K562 (cell line): ENCODE measurements at regions not wholly inside any gene's neighbourhood (a gene's known extent, or its start where the extent isn't known, plus 50 kb on each side); places are given as distances from the start of the nearest gene placed in this dataset.

Experiments used
- ATAC-seq: fragments of 200-7000 bp; cut with Tn5 transposase; 3 replicates; pipeline ENCODE4 v1.9.1; 2020; ENCODE audit warnings: moderate library complexity
- BruUV-seq: library from RNA; stranded (reverse); fragments of 400-500 nt; replicated peaks from 2 replicates; lab custom pipeline; 2021; lab: Mats Ljungman, UMichigan
- CTCF ChIA-PET: fragments of 300-600 bp; formaldehyde crosslinking; extraction: SDS; loops from one replicate; lab custom pipeline; 2021; ENCODE audit warnings: low intra/inter-chr PET ratio; lab: Yijun Ruan, JAX
- POLR2A ChIA-PET: fragments of 300-600, 350-650 bp; sonication (Branson Sonifier 250); formaldehyde crosslinking; extraction: SDS; loops from one replicate; lab custom pipeline; 2021; ENCODE audit warnings: antibody characterized with exemption, inconsistent platforms; lab: Yijun Ruan, JAX
- DNase-seq, 4 experiments: peaks; one replicate each; pipeline versions ENCODE4 v3.0.0 to v3.0.0-alpha.2; 2011 to 2018; ENCODE audit warnings: low spot score in 3 of 4, mixed read lengths in 3 of 4; ENCODE audit errors: extremely low read depth in 1 of 4
- FAIRE-seq: peaks from 2 replicates; lab custom pipeline; 2011; peaks lifted over from hg19 to GRCh38; lab: Jason Lieb, UNC
- H2AFZ ChIP-seq: 2 replicates; pipeline ENCODE4 v1.6.0; 2011; ENCODE audit warnings: low read depth, low read length, control low read depth, inconsistent platforms
- H3K27ac ChIP-seq: fragments of 200-600 bp; 3 replicates; pipeline ENCODE4 v1.8.0; 2011; ENCODE audit warnings: low read depth, mild to moderate bottlenecking, control low read depth, inconsistent platforms, low read length, moderate library complexity, mixed read lengths; ENCODE audit errors: extremely low read depth
- H3K27me3 ChIP-seq, 2 experiments: fragments of 300-600 bp in 1 of 2; 2 replicates in 1 of 2; 3 replicates in 1 of 2; pipeline versions ENCODE4 v1.6.0 to v1.8.0; 2011; ENCODE audit warnings: inconsistent platforms in 2 of 2, low read length in 2 of 2, mild to moderate bottlenecking in 1 of 2, mixed read lengths in 1 of 2, moderate library complexity in 1 of 2; ENCODE audit not compliant: control insufficient read depth in 2 of 2, insufficient read depth in 2 of 2
- H3K36me3 ChIP-seq: fragments of 300-600 bp; 3 replicates; pipeline ENCODE4 v1.8.0; 2011; ENCODE audit warnings: mild to moderate bottlenecking, low read length, inconsistent platforms; ENCODE audit not compliant: control insufficient read depth, insufficient read depth
- H3K4me1 ChIP-seq, 2 experiments: fragments of 200-600 bp in 1 of 2; replicated peaks in 1 of 2; 2 replicates in 1 of 2; 3 replicates in 1 of 2; pipeline versions ENCODE4 v1.5.1 to v1.8.0; 2011; ENCODE audit warnings: inconsistent platforms in 2 of 2, low read length in 2 of 2, mild to moderate bottlenecking in 1 of 2, mixed read lengths in 1 of 2, moderate library complexity in 1 of 2; ENCODE audit not compliant: control insufficient read depth in 2 of 2, insufficient read depth in 2 of 2
- H3K4me2 ChIP-seq: 2 replicates; pipeline ENCODE4 v1.6.1; 2011; ENCODE audit warnings: low read length, control low read depth, inconsistent platforms, mixed read lengths; ENCODE audit not compliant: insufficient read depth
- H3K4me3 ChIP-seq: fragments of 200-600 bp; sonication (generic), shearing (Covaris generic); 2 replicates; pipeline ENCODE4 v1.5.1; 2016; ENCODE audit warnings: control low read depth, inconsistent platforms
- H3K79me2 ChIP-seq: fragments of 200-600 bp; 3 replicates; pipeline ENCODE4 v1.8.0; 2011; ENCODE audit warnings: low read length, inconsistent platforms; ENCODE audit not compliant: control insufficient read depth, insufficient read depth
- H3K9ac ChIP-seq, 2 experiments: 2 replicates each; pipeline versions ENCODE4 v1.6.0 to v1.6.1; 2011; ENCODE audit warnings: low read depth in 2 of 2, low read length in 2 of 2, control low read depth in 1 of 2, inconsistent platforms in 1 of 2, mild to moderate bottlenecking in 1 of 2, mixed read lengths in 1 of 2; ENCODE audit not compliant: insufficient read depth in 1 of 2
- H3K9me1 ChIP-seq: one replicate; pipeline ENCODE4 v1.6.0; 2011; ENCODE audit warnings: inconsistent platforms, mild to moderate bottlenecking, low read length, moderate library complexity; ENCODE audit not compliant: control insufficient read depth, insufficient read depth
- H3K9me3 ChIP-seq: replicated peaks from 2 replicates; pipeline ENCODE4 v1.5.1; 2011; ENCODE audit warnings: low read depth, low read length, inconsistent platforms; ENCODE audit not compliant: control insufficient read depth, insufficient read depth
- H4K20me1 ChIP-seq: replicated peaks from 2 replicates; pipeline ENCODE4 v1.6.1; 2011; ENCODE audit warnings: low read length, inconsistent platforms, mixed read lengths; ENCODE audit not compliant: control insufficient read depth, insufficient read depth
- CBFA2T3 ChIP-seq: fragments of 450-650 bp; IDR thresholded peaks from 2 replicates; pipeline ENCODE4 v1.6.1; 2017
- CBX2 ChIP-seq: fragments of 200-600 bp; sonication (generic); IDR thresholded peaks from one replicate; pipeline ENCODE4 v1.6.1; 2012; ENCODE audit warnings: mild to moderate bottlenecking, low read length, inconsistent platforms; ENCODE audit not compliant: insufficient read depth, poor library complexity, severe bottlenecking
- HNRNPUL1 ChIP-seq: fragments of 200-400 bp; formaldehyde crosslinking; IDR thresholded peaks from 2 replicates; pipeline ENCODE4 v1.6.1; 2017; ENCODE audit warnings: low read length
- NONO ChIP-seq, 2 experiments: fragments of 200-400 bp in 1 of 2; fragments of 450-650 bp in 1 of 2; formaldehyde crosslinking in 1 of 2; IDR thresholded peaks; 2 replicates each; pipeline ENCODE4 v1.6.1; 2017; ENCODE audit warnings: low read depth in 2 of 2, mild to moderate bottlenecking in 2 of 2, moderate library complexity in 2 of 2, low read length in 1 of 2
- PKNOX1 ChIP-seq: fragments of 450-650 bp; IDR thresholded peaks from 2 replicates; pipeline ENCODE4 v1.6.1; 2016
- PML ChIP-seq: IDR thresholded peaks from 2 replicates; pipeline ENCODE4 v1.6.1; 2012; ENCODE audit warnings: low read length, inconsistent platforms
- PRPF4 ChIP-seq: fragments of 200-400 bp; formaldehyde crosslinking; IDR thresholded peaks from one replicate; pipeline ENCODE4 v1.6.1; 2017; ENCODE audit warnings: low read length, low read depth, mild to moderate bottlenecking; ENCODE audit not compliant: insufficient read depth, poor library complexity, severe bottlenecking
- RUNX1 ChIP-seq: sonication (generic); IDR thresholded peaks from 2 replicates; pipeline ENCODE4 v1.6.1; 2016; ENCODE audit warnings: antibody characterized with exemption, low read depth
- SIN3A ChIP-seq, 2 experiments: fragments of 150-350 bp in 1 of 2; IDR thresholded peaks; 2 replicates each; pipeline ENCODE4 v1.6.1; 2011 to 2016; ENCODE audit warnings: borderline replicate concordance in 2 of 2, low read depth in 2 of 2, low read length in 2 of 2, mild to moderate bottlenecking in 2 of 2, moderate library complexity in 2 of 2; ENCODE audit not compliant: control insufficient read depth in 1 of 2
- SNIP1 ChIP-seq: fragments of 450-650 bp; IDR thresholded peaks from 2 replicates; pipeline ENCODE4 v1.7.1; 2017; ENCODE audit warnings: low read depth, mild to moderate bottlenecking
- SREBF1 ChIP-seq: fragments of 150-350 bp; IDR thresholded peaks from 2 replicates; pipeline ENCODE4 v1.6.1; 2014; ENCODE audit warnings: antibody characterized with exemption, low read depth, low read length, borderline replicate concordance
- TCFL5 ChIP-seq: fragments of 250-450 bp; sonication (Bioruptor Pico); conservative IDR thresholded peaks from 2 replicates; pipeline ENCODE4 v1.6.1; 2021; ENCODE audit warnings: mild to moderate bottlenecking, moderate library complexity, matching md5 sums
- TSC22D4 ChIP-seq: fragments of 450-650 bp; IDR thresholded peaks from 2 replicates; pipeline ENCODE4 v1.6.1; 2016; ENCODE audit warnings: missing genetic modification characterization, missing biosample characterization, control low read depth
- YBX1 ChIP-seq: fragments of 450-650 bp; IDR thresholded peaks from 2 replicates; pipeline ENCODE4 v1.7.1; 2016; ENCODE audit warnings: mild to moderate bottlenecking
- ZNF146 ChIP-seq: IDR thresholded peaks from one replicate; pipeline ENCODE4 v1.6.1; 2018; ENCODE audit warnings: missing compliant biosample characterization; ENCODE audit not compliant: unreplicated experiment
- ZNF174 ChIP-seq: fragments of 250-450 bp; sonication (Bioruptor Pico); IDR thresholded peaks from 2 replicates; pipeline ENCODE4 v1.4.0; 2020; ENCODE audit warnings: mild to moderate bottlenecking
- ZNF324 ChIP-seq: fragments of 250-450 bp; sonication (Bioruptor Pico); IDR thresholded peaks from 2 replicates; pipeline ENCODE4 v1.4.0; 2020; ENCODE audit warnings: mild to moderate bottlenecking
- ZNF740 ChIP-seq, 3 experiments: fragments of 200-800 bp in 1 of 3; sonication (Bioruptor generic) in 1 of 3; sonication (generic) in 1 of 3; formaldehyde crosslinking in 1 of 3; IDR thresholded peaks; 2 replicates each; pipeline versions ENCODE4 v1.6.1 to v1.8.0; 2016 to 2022; ENCODE audit warnings: mild to moderate bottlenecking in 2 of 3, missing compliant biosample characterization in 2 of 3, missing genetic modification characterization in 2 of 3, missing genetic modification reagents in 1 of 3
- ZZZ3 ChIP-seq: fragments of 450-650 bp; IDR thresholded peaks from 2 replicates; pipeline ENCODE4 v1.6.1; 2016; ENCODE audit warnings: antibody characterized with exemption, mild to moderate bottlenecking, moderate library complexity
- WGBS: fragments of 100-300 bp; shearing (Covaris generic); methylation state at CpG from one replicate; pipeline ENCODE4 v1.1.6; 2016; ENCODE audit warnings: low coverage, mixed read lengths; ENCODE audit not compliant: insufficient coverage; ENCODE audit errors: missing lambda C conversion rate; 5-methylcytosine and 5-hydroxymethylcytosine counted together
- in situ Hi-C: fragments of 300-500 bp; cut with MboI; formaldehyde crosslinking; loops from 4 replicates; pipeline ENCODE4 v1.15.0; 2018; ENCODE audit warnings: inconsistent platforms, mixed read lengths
- intact Hi-C: fragments of 100-400 bp; cut with micrococcal nuclease; formaldehyde crosslinking; loops from 2 replicates; pipeline ENCODE4 v1.14.2; 2022

GRCh38 chr6:167712731-167713475 is 113.8 kb upstream of the AFDN start:
- H3K9me3 ChIP-seq: no peaks in the 10 kb centered on the region
- no peak for TF ChIP-seq RUNX1
- TF ChIP-seq ZZZ3: no peak
- TF ChIP-seq CBX2: no peak
- TF ChIP-seq PRPF4: no peak
- no peak for TF ChIP-seq ZNF740 (CRISPR knock-in tag; IDR thresholded peaks at IDR 0.05)
- no peak for TF ChIP-seq ZNF740 (tag; IDR thresholded peaks at IDR 0.05)
- TF ChIP-seq SIN3A (IDR thresholded peaks at IDR 0.05; ENCODE audit: borderline replicate concordance in 2 of 2, control insufficient read depth in 1 of 2, low read depth in 2 of 2, low read length in 2 of 2): no peak
- no peak for TF ChIP-seq CBFA2T3
- TF ChIP-seq YBX1: no peak
- TF ChIP-seq NONO (IDR thresholded peaks at IDR 0.05; ENCODE audit: low read depth in 2 of 2, low read length in 1 of 2): no peak
- no peak for TF ChIP-seq ZNF146 (CRISPR knock-in tag)
- TF ChIP-seq SNIP1: no peak
- TF ChIP-seq PKNOX1: no peak
- no peak for TF ChIP-seq ZNF324 (CRISPR knock-in tag)
- TF ChIP-seq PML: no peak
- no peak for TF ChIP-seq ZNF174 (CRISPR knock-in tag)
- no peak for TF ChIP-seq SREBF1
- TF ChIP-seq TSC22D4: no peak
- TF ChIP-seq TCFL5 (CRISPR knock-in tag): no peak
- no peak for TF ChIP-seq HNRNPUL1
- H3K27me3 ChIP-seq: peaks cover 68 to 73% of the 10 kb centered on the region in 2 experiments
- H4K20me1 ChIP-seq: peaks cover 14% of the 10 kb centered on the region
- WGBS: 0% methylated on average over 18 of the region's 18 CpGs
- no TSS peak for BruUV-seq
- no peaks in the 10 kb centered on the region for H3K36me3 ChIP-seq
- no peaks in the 10 kb centered on the region for H3K9me1 ChIP-seq
- no peak overlapping the region for H2AFZ ChIP-seq
- intact Hi-C loops (no loop called here), in situ Hi-C loops (no loop called here)
- no peaks in the 10 kb centered on the region for H3K79me2 ChIP-seq
- H3K27ac ChIP-seq: no peak overlapping the region
- FAIRE-seq (no peak), DNase-seq (no peak), ATAC-seq (no peak)
- no peak overlapping the region for H3K4me3 ChIP-seq
- ChIA-PET POLR2A (interaction anchor here (0.7 kb wide), 1 partner anchor 123 kb away, joined by 3 read pairs; no protein-coding TSS in a partner anchor), CTCF (no interaction called here)
- peaks cover 0 to 4% of the 10 kb centered on the region in 2 experiments; a peak in 1 of 5 replicates for H3K4me1 ChIP-seq
- H3K4me2 ChIP-seq: no peak overlapping the region
- H3K9ac ChIP-seq: peak overlapping the region in 1 of 2 experiments; percentile 39; a peak in 1 of 4 replicates
